Spleen (tissue), 7 donors: ENCODE measurements at regions not wholly inside any gene's neighbourhood (a gene's known extent, or its start where the extent isn't known, plus 50 kb on each side); places are given as distances from the start of the nearest gene placed in this dataset.

Experiments used
- CTCF ChIP-seq, 11 experiments: fragments of 200-600 bp in 7 of 11; fragments of 450-650 bp in 4 of 11; sonication (generic) in 4 of 11; IDR thresholded peaks in 8 of 11; conservative IDR thresholded peaks in 3 of 11; 1 replicate in 7 of 11; 2 replicates in 4 of 11; pipeline versions ENCODE4 v1.4.0 to v1.8.0; 2016 to 2021; ENCODE audit warnings: antibody characterized with exemption in 11 of 11, inconsistent platforms in 4 of 11, mild to moderate bottlenecking in 1 of 11
- POLR2AphosphoS5 ChIP-seq, 3 donors: sonication (generic); formaldehyde crosslinking; IDR thresholded peaks; one replicate each; pipeline ENCODE4 v1.5.1; 2017; ENCODE audit warnings: antibody characterized with exemption in 3 of 3
- donor health status: DM: no; HTN: no; CAD: no; lungs with moderate emphysema.
- donor health status: DM: no; HTN: no; CAD: no.
- donor health status: DM: no; HTN: no; CAD: no.

- no peak for TF ChIP-seq CTCF (IDR thresholded peaks at IDR 0.05 in 8 of 11, conservative IDR thresholded peaks at IDR 0.05 in 3 of 11)
- no peak for TF ChIP-seq POLR2AphosphoS5 (IDR thresholded peaks at IDR 0.05)
These were observed 887.9 kb upstream of the FAM98A start for GRCh38 chr2:34486965-34487364.
